ENCODE measurements at regions not wholly inside any gene's neighbourhood (a gene's known extent, or its start where the extent isn't known, plus 50 kb on each side); places are given as distances from the start of the nearest gene placed in this dataset.

- TF ChIP-seq CTCF (IDR thresholded peaks at IDR 0.05) (no peak), POLR2AphosphoS5 (IDR thresholded peaks at IDR 0.05) (no peak)
Observed at GRCh38 chr4:11568511-11568910, 139.8 kb upstream of the HS3ST1 start.
